ENCODE measurements at regions not wholly inside any gene's neighbourhood (a gene's known extent, or its start where the extent isn't known, plus 50 kb on each side); places are given as distances from the start of the nearest gene placed in this dataset.

- TF ChIP-seq ZFX (IDR thresholded peaks at IDR 0.05), result no peak
- no peak for TF ChIP-seq CEBPB (IDR thresholded peaks at IDR 0.05; ENCODE audit: low read depth)
- no peak for TF ChIP-seq SIN3A (IDR thresholded peaks at IDR 0.05; ENCODE audit: low read depth)
- no peak for TF ChIP-seq SRF (IDR thresholded peaks at IDR 0.05; ENCODE audit: low read depth)
Measured at GRCh38 chr18:7307030-7307429, 76.1 kb downstream of the LRRC30 start (continued).

GRCh38 chr18:7307526-7307925 is 76.6 kb downstream of the LRRC30 start:
- no peak for DNase-seq (ENCODE audit: low read depth, low spot score)
- intact Hi-C loops (cut with micrococcal nuclease), result no loop called here
- H3K4me2 ChIP-seq (ENCODE audit: low read length), result no peak overlapping the region
- no peaks in the 10 kb centered on the region for H3K4me1 ChIP-seq (ENCODE audit: control insufficient read depth in 1 of 2, insufficient read depth in 2 of 2, low read length in 2 of 2)
- H4K20me1 ChIP-seq (ENCODE audit: insufficient read depth), result no peaks in the 10 kb centered on the region
- no peaks in the 10 kb centered on the region for H3K27me3 ChIP-seq (ENCODE audit: insufficient read depth, low read length)
- CTCF ChIA-PET, result no interaction called here
- no peak overlapping the region for H2AFZ ChIP-seq (ENCODE audit: low read depth, low read length, poor library complexity, severe bottlenecking)
- H3K9me3 ChIP-seq (ENCODE audit: control insufficient read depth in 1 of 2, insufficient read depth in 1 of 2, low read depth in 1 of 2, low read length in 2 of 2), result no peaks in the 10 kb centered on the region; a peak in 1 of 4 replicates
- no peak overlapping the region for H3K4me3 ChIP-seq (replicated peaks in 1 of 2; ENCODE audit: low read depth in 1 of 2, low read length in 2 of 2)
- RAD21 ChIA-PET (ENCODE audit: low non-redundant PET in 1 of 2, low total read pairs in 2 of 2, uncharacterized antibody in 2 of 2, unreplicated experiment in 2 of 2), result no interaction called here
- POLR2A ChIA-PET, result no interaction called here
- no peaks in the 10 kb centered on the region for H3K9me2 ChIP-seq (ENCODE audit: insufficient read depth)
- ATAC-seq, result no peak
- BruUV-seq (replicated peaks), result no TSS peak
- no peaks in the 10 kb centered on the region for H3K36me3 ChIP-seq (ENCODE audit: control insufficient read depth in 1 of 2, insufficient read depth in 2 of 2, low read length in 2 of 2)
- no peak overlapping the region for H3K9ac ChIP-seq (ENCODE audit: low read length)
- no peak overlapping the region for H3K27ac ChIP-seq (ENCODE audit: low read depth, low read length)
- H3K79me2 ChIP-seq (ENCODE audit: insufficient read depth, low read length), result no peaks in the 10 kb centered on the region
- TF ChIP-seq YY1 (IDR thresholded peaks at IDR 0.05; ENCODE audit: extremely low read depth, insufficient replicate concordance, low read depth, low read length) (no peak), EZH2 (IDR thresholded peaks at IDR 0.05) (no peak), ZBTB33 (IDR thresholded peaks at IDR 0.05; ENCODE audit: extremely low read depth, insufficient replicate concordance, low read length) (no peak), POLR2A (IDR thresholded peaks at IDR 0.05; ENCODE audit: borderline replicate concordance, extremely low read depth, insufficient read depth, insufficient read length) (no peak), CBX3 (IDR thresholded peaks at IDR 0.05; ENCODE audit: low read depth) (no peak), JUND (IDR thresholded peaks at IDR 0.05) (no peak), TCF7L2 (IDR thresholded peaks at IDR 0.05; ENCODE audit: borderline replicate concordance, extremely low read depth, insufficient read depth, insufficient read length) (no peak)

All from HCT116 (cell line).